ENCODE measurements at regions not wholly inside any gene's neighbourhood (a gene's known extent, or its start where the extent isn't known, plus 50 kb on each side); places are given as distances from the start of the nearest gene placed in this dataset.

DNA sequence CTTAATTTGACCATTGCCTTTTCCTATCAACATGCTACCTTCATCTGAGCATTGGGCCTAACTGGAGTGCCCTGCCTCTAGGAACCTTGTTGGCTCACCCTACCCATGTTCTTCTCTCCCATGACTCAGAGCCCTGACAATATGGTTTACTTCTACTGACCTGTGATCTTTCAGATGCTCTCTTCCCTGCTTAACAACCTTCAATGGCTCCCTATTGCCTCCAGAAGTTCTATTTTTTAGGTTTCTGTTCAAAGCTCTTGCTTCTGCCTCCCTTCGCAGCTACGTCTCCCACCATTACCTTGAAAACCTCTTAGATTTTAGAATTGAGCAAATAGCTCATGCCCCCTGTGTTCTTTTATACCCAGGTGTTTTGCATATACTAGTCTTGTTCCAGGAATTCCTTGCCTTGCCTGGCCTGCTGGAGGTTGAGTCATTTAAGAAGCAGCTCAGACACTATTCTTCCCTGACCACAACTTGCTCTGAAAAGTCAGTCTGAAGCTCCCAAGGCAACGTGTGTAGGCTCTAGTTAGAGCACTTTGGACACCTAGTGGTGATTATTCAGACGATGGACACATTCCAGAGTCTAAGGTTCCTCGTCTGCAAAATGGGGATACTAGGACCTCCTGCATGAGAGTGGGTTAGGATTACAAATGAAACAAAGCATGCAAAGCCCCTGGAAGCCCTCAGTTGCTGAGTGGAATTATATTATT is 64.4 kb upstream of the EMX2 start:
- TF ChIP-seq, protein P1, sequence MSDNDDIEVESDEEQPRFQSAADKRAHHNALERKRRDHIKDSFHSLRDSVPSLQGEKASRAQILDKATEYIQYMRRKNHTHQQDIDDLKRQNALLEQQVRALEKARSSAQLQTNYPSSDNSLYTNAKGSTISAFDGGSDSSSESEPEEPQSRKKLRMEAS (IDR thresholded peaks at IDR 0.05; ENCODE audit: low read depth, low read length), result no peak
- no peak for TF ChIP-seq POLR2A (IDR thresholded peaks at IDR 0.05; ENCODE audit: extremely low read depth, insufficient read length)
- TF ChIP-seq, protein P2, sequence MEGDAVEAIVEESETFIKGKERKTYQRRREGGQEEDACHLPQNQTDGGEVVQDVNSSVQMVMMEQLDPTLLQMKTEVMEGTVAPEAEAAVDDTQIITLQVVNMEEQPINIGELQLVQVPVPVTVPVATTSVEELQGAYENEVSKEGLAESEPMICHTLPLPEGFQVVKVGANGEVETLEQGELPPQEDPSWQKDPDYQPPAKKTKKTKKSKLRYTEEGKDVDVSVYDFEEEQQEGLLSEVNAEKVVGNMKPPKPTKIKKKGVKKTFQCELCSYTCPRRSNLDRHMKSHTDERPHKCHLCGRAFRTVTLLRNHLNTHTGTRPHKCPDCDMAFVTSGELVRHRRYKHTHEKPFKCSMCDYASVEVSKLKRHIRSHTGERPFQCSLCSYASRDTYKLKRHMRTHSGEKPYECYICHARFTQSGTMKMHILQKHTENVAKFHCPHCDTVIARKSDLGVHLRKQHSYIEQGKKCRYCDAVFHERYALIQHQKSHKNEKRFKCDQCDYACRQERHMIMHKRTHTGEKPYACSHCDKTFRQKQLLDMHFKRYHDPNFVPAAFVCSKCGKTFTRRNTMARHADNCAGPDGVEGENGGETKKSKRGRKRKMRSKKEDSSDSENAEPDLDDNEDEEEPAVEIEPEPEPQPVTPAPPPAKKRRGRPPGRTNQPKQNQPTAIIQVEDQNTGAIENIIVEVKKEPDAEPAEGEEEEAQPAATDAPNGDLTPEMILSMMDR (IDR thresholded peaks at IDR 0.05; ENCODE audit: low read depth, low read length), result peak; percentile 8
- no peak overlapping the region for H3K4me3 ChIP-seq (ENCODE audit: low read depth, low read length)
- peak; percentile 32 for DNase-seq (ENCODE audit: low read depth)

DNA sequence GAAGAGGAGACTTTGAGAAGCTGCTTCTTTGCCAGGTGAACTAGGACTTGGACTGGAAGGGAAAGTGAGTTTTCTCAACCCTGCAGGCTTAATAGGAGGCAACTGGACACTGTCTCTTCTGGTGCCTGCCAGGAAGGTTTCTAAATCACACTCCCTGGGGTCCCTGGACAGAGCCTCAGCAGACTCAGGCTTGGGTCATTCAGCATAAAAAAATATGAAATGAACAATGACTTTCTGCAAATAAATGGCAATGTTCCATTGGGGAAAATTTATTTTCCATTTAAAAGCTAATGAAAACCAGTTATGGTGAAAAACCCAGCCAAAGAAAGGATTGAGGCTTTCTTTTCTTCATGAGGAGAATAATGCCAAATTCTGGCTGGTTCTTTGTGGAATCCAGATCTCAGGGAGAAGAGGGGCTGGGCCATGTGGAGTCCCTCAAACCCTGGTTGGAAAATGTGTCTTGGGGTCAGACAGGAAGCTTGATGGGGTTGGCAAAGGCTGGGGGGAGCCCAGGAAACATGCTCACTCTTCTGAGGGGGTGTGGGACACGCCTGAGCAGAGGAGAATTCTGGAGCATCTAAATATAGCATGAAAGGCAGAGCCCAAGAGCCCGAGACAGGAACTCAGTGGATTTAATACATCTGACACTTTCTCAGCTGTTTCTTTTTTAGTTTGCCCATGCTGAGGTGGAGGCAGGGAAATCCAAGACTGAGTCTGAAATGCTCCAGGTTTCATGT is 65.2 kb upstream of the EMX2 start:
- DNase-seq (ENCODE audit: low read depth), result no peak
- TF ChIP-seq POLR2A (IDR thresholded peaks at IDR 0.05; ENCODE audit: extremely low read depth, insufficient read length) (no peak), MYC (IDR thresholded peaks at IDR 0.05; ENCODE audit: low read depth, low read length) (no peak)
- TF ChIP-seq, protein P1 (IDR thresholded peaks at IDR 0.05; ENCODE audit: low read depth, low read length), result no peak
- TF ChIP-seq, protein P2 (IDR thresholded peaks at IDR 0.05; ENCODE audit: low read depth, low read length), result no peak

GRCh38 chr10:117476716-117477115 is 65.8 kb upstream of the EMX2 start:
- no peak overlapping the region for H3K4me3 ChIP-seq (ENCODE audit: low read depth, low read length)
- TF ChIP-seq, protein P2 (IDR thresholded peaks at IDR 0.05; ENCODE audit: low read depth, low read length), result no peak
- TF ChIP-seq, protein P1 (IDR thresholded peaks at IDR 0.05; ENCODE audit: low read depth, low read length), result no peak
- TF ChIP-seq MYC (IDR thresholded peaks at IDR 0.05; ENCODE audit: low read depth, low read length), result no peak
- TF ChIP-seq POLR2A (IDR thresholded peaks at IDR 0.05; ENCODE audit: extremely low read depth, insufficient read length), result no peak
- no peak for DNase-seq (ENCODE audit: low read depth)

More for the DNA sequence above, 65.2 kb upstream of the EMX2 start:
- no peak overlapping the region for H3K4me3 ChIP-seq (ENCODE audit: low read depth, low read length)

DNA sequence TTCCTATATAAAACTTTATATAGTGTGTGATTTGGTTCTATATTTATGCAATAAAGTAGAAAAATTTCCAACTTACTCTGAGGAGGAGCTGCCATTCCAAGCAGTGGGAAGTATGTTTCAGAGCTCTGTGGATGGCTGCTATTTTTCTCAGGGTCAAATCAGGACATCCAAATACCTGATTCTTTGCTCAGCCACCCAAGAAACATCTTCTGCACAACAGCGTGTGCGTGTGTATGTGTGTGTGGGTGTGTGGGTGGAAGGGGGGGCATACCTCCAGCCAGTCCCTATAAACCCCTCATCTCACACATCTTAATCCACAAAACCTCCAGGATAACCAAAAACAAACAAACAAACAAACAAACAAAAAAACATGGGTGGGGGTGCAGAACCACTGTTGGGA is 66.3 kb upstream of the EMX2 start:
- TF ChIP-seq POLR2A (IDR thresholded peaks at IDR 0.05; ENCODE audit: extremely low read depth, insufficient read length), result no peak
- TF ChIP-seq, protein P1 (IDR thresholded peaks at IDR 0.05; ENCODE audit: low read depth, low read length), result no peak
- no peak for TF ChIP-seq MYC (IDR thresholded peaks at IDR 0.05; ENCODE audit: low read depth, low read length)
- TF ChIP-seq, protein P2 (IDR thresholded peaks at IDR 0.05; ENCODE audit: low read depth, low read length), result no peak
- H3K4me3 ChIP-seq (ENCODE audit: low read depth, low read length), result no peak overlapping the region
- DNase-seq (ENCODE audit: low read depth), result no peak

DNA sequence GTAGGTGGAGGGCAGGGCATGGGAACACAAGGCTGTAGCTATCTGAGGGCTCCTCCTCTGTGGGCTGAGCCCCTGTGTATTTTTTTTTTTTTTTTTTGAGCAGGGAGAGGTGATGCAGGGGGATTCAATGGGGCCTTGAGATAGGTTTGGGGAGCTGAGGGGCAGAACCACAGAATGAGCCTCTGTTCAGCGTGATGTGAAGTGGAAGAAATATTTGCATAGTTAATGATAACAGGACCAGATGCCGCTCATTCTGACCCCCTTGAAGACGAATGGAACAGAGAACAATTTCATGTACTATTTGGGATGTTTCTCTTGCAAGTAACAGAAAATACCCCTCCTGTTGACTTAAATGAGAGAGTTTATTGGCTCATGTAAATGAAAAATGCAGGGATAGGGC is 69.7 kb upstream of the EMX2 start:
- TF ChIP-seq, protein P1 (IDR thresholded peaks at IDR 0.05; ENCODE audit: low read depth, low read length), result no peak
- TF ChIP-seq MYC (IDR thresholded peaks at IDR 0.05; ENCODE audit: low read depth, low read length) (no peak), POLR2A (IDR thresholded peaks at IDR 0.05; ENCODE audit: extremely low read depth, insufficient read length) (no peak)
- TF ChIP-seq, protein P2 (IDR thresholded peaks at IDR 0.05; ENCODE audit: low read depth, low read length), result no peak
- no peak for DNase-seq (ENCODE audit: low read depth)
- no peak overlapping the region for H3K4me3 ChIP-seq (ENCODE audit: low read depth, low read length)
